SU-DHL-6 (cell line): ENCODE measurements at regions not wholly inside any gene's neighbourhood (a gene's known extent, or its start where the extent isn't known, plus 50 kb on each side); places are given as distances from the start of the nearest gene placed in this dataset.

Experiments used
- H2AFZ ChIP-seq: fragments of 200-600 bp; sonication (generic); 2 replicates; pipeline ENCODE4 v1.6.1; 2014; ENCODE audit warnings: low read depth, mild to moderate bottlenecking, moderate library complexity, mixed read lengths, antibody characterized with exemption, low read length; ENCODE audit not compliant: severe bottlenecking
- H3F3A ChIP-seq: fragments of 200-600 bp; shearing (Covaris generic); 2 replicates; pipeline ENCODE4 v1.6.0; 2016; ENCODE audit warnings: antibody characterized with exemption, mild to moderate bottlenecking; ENCODE audit not compliant: insufficient read depth
- H3K27ac ChIP-seq: fragments of 200-600 bp; sonication (generic); 2 replicates; pipeline ENCODE4 v1.5.1; 2016; ENCODE audit warnings: low read depth, mild to moderate bottlenecking, low read length, moderate library complexity, mixed read lengths
- H3K27me3 ChIP-seq: fragments of 200-600 bp; sonication (generic), shearing (Covaris generic); 2 replicates; pipeline ENCODE4 v1.6.0; 2014; ENCODE audit warnings: mild to moderate bottlenecking, low read length
- H3K36me3 ChIP-seq: fragments of 200-600 bp; sonication (generic); 2 replicates; pipeline ENCODE4 v1.6.1; 2014; ENCODE audit warnings: mild to moderate bottlenecking, low read length, mixed read lengths
- H3K4me2 ChIP-seq: fragments of 300-600, 200-600 bp; shearing (Covaris generic), sonication (generic); 2 replicates; pipeline ENCODE4 v1.6.0; 2014; ENCODE audit warnings: low read length, low read depth, mild to moderate bottlenecking; ENCODE audit not compliant: poor library complexity, severe bottlenecking
- H3K4me3 ChIP-seq: fragments of 200-600 bp; sonication (generic); 2 replicates; pipeline ENCODE4 v1.5.1; 2014; ENCODE audit warnings: antibody characterized with exemption, low read length, mild to moderate bottlenecking, mixed read lengths; ENCODE audit not compliant: insufficient read depth, poor library complexity, severe bottlenecking
- H3K79me2 ChIP-seq: fragments of 200-600 bp; sonication (generic); 2 replicates; pipeline ENCODE4 v1.6.1; 2014; ENCODE audit warnings: mild to moderate bottlenecking, low read length, moderate library complexity; ENCODE audit not compliant: insufficient read depth
- H3K9ac ChIP-seq: fragments of 200-600 bp; sonication (generic); 2 replicates; pipeline ENCODE4 v1.7.0; 2014; ENCODE audit warnings: mild to moderate bottlenecking, low read length
- H3K9me2 ChIP-seq: fragments of 200-600 bp; sonication (generic); replicated peaks from 2 replicates; pipeline ENCODE4 v1.6.1; 2014; ENCODE audit warnings: low read length; ENCODE audit not compliant: insufficient read depth
- H3K9me3 ChIP-seq: fragments of 200-600 bp; sonication (generic); 2 replicates; pipeline ENCODE4 v1.6.1; 2014; ENCODE audit warnings: low read length, mixed read lengths; ENCODE audit not compliant: insufficient read depth
- H4K20me1 ChIP-seq: fragments of 200-600 bp; sonication (generic); 2 replicates; pipeline ENCODE4 v1.6.1; 2014; ENCODE audit warnings: low read depth, mild to moderate bottlenecking, antibody characterized with exemption, low read length, moderate library complexity, mixed read lengths
- CTCF ChIP-seq: fragments of 200-600 bp; sonication (generic); IDR thresholded peaks from one replicate; pipeline ENCODE4 v1.5.1; 2017; ENCODE audit warnings: antibody characterized with exemption, mild to moderate bottlenecking, low read length, moderate library complexity; ENCODE audit not compliant: insufficient read depth, poor library complexity, severe bottlenecking
- EZH2phosphoT487 ChIP-seq: fragments of 200-600 bp; sonication (generic), shearing (Covaris generic); conservative IDR thresholded peaks from 2 replicates; pipeline ENCODE4 v1.6.1; 2018; ENCODE audit warnings: mild to moderate bottlenecking, antibody characterized with exemption, low read length, moderate library complexity, mixed read lengths

GRCh38 chr7:67738958-67739357, 742.3 kb downstream of the TYW1 start:
- no peaks in the 10 kb centered on the region for H4K20me1 ChIP-seq
- H3K4me2 ChIP-seq: no peak overlapping the region
- no peak overlapping the region for H3K27ac ChIP-seq
- no peak overlapping the region for H3K4me3 ChIP-seq
- no peaks in the 10 kb centered on the region for H3K79me2 ChIP-seq
- no peaks in the 10 kb centered on the region for H3K27me3 ChIP-seq
- H2AFZ ChIP-seq: no peak overlapping the region
- H3K9me3 ChIP-seq: 0 out of 2 replicates have a peak, but pooled peaks cover 5% of the 10 kb centered on the region
- no peaks in the 10 kb centered on the region for H3K36me3 ChIP-seq
- TF ChIP-seq CTCF (no peak), EZH2phosphoT487 (no peak)
- no peaks in the 10 kb centered on the region for H3K9me2 ChIP-seq
- no peak overlapping the region for H3K9ac ChIP-seq
- H3F3A ChIP-seq: no peaks in the 10 kb centered on the region

GRCh38 chr7:67743501-67743900, 746.9 kb downstream of the TYW1 start:
- Histone ChIP-seq H3K9ac (no peak overlapping the region), H3K4me3 (no peak overlapping the region), H2AFZ (no peak overlapping the region), H3K9me2 (no peaks in the 10 kb centered on the region), H3K79me2 (no peaks in the 10 kb centered on the region), H3F3A (no peaks in the 10 kb centered on the region), H3K9me3 (0 out of 2 replicates have a peak, but pooled peaks cover 5% of the 10 kb centered on the region), H4K20me1 (no peaks in the 10 kb centered on the region), H3K4me2 (no peak overlapping the region), H3K27ac (no peak overlapping the region), H3K27me3 (no peaks in the 10 kb centered on the region), H3K36me3 (no peaks in the 10 kb centered on the region)
- no peak for TF ChIP-seq EZH2phosphoT487
- TF ChIP-seq CTCF: no peak

GRCh38 chr7:67752227-67752626, 755.6 kb downstream of the TYW1 start:
- Histone ChIP-seq H3K79me2 (no peaks in the 10 kb centered on the region), H3K9me3 (0 out of 2 replicates have a peak, but pooled peaks cover 7% of the 10 kb centered on the region), H4K20me1 (no peaks in the 10 kb centered on the region), H2AFZ (no peak overlapping the region), H3K9me2 (no peaks in the 10 kb centered on the region), H3K36me3 (no peaks in the 10 kb centered on the region), H3K27me3 (no peaks in the 10 kb centered on the region), H3K9ac (no peak overlapping the region), H3K4me3 (no peak overlapping the region), H3K4me2 (no peak overlapping the region), H3K27ac (no peak overlapping the region), H3F3A (no peaks in the 10 kb centered on the region)
- TF ChIP-seq CTCF (no peak), EZH2phosphoT487 (no peak)

- TF ChIP-seq EZH2phosphoT487 (no peak), CTCF (no peak)
- Histone ChIP-seq H3K9me3 (0 out of 2 replicates have a peak, but pooled peaks cover 7% of the 10 kb centered on the region), H3F3A (no peaks in the 10 kb centered on the region), H3K9me2 (no peaks in the 10 kb centered on the region), H3K36me3 (no peaks in the 10 kb centered on the region), H3K27me3 (no peaks in the 10 kb centered on the region), H3K9ac (no peak overlapping the region), H3K4me3 (no peak overlapping the region), H2AFZ (no peak overlapping the region), H4K20me1 (no peaks in the 10 kb centered on the region), H3K4me2 (no peak overlapping the region), H3K79me2 (no peaks in the 10 kb centered on the region), H3K27ac (no peak overlapping the region)
Measured at GRCh38 chr7:67753891-67754290, 757.3 kb downstream of the TYW1 start.
